ENCODE measurements at regions not wholly inside any gene's neighbourhood (a gene's known extent, or its start where the extent isn't known, plus 50 kb on each side); places are given as distances from the start of the nearest gene placed in this dataset.

DNA sequence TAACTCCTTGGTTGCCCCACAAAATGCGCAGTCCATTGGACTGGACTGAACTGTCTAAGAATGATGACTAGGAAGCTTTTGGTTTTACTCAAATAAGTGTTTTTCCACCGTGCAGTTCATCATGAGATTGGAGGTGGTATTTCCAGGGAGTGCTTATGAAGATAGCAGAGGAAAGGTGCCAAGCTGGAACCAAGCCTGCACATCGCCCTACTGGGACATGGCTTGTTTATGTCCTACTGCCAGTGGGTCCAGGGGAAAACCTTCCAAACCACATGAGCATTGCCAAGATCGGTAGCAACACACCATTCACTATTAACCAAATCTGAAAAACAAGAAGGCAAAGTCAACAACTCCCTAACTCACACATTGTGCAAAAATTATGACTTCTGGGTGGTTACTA is 54.7 kb upstream of the DSCAM start:
- Mint-ChIP-seq H3K4me1 (ENCODE audit: low read depth) (no peaks in the 10 kb centered on the region), H3K36me3 (ENCODE audit: insufficient read depth) (no peaks in the 10 kb centered on the region), H3K4me3 (no peak overlapping the region), H3K9me3 (peaks cover 7% of the 10 kb centered on the region), H3K27me3 (ENCODE audit: low read depth) (no peaks in the 10 kb centered on the region)
- DNase-seq (no peak), ATAC-seq (no peak)

DNA sequence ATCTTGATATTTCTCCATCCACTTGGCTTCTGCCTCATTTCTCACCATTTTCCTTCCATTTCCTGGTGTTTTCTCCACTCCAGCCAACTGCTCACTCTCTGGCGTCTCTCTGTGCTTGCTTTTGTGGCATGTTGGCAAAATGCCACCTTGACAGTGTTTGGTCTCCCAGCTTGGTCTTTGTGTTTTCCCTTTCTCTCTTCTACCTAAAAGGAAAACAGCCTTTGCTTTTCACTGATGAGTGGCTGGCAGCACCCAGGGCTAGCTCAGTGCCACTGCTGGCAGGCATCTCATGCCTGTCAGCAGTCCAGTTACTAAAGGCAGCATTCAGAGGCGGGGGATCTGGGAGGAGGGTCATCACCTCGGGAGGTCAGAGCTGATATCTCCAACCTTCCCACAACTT is 55.3 kb upstream of the DSCAM start:
- Mint-ChIP-seq H3K9me3 (peaks cover 4% of the 10 kb centered on the region), H3K36me3 (ENCODE audit: insufficient read depth) (no peaks in the 10 kb centered on the region), H3K4me3 (no peak overlapping the region), H3K4me1 (ENCODE audit: low read depth) (no peaks in the 10 kb centered on the region), H3K27me3 (ENCODE audit: low read depth) (no peaks in the 10 kb centered on the region)
- ATAC-seq (no peak), DNase-seq (no peak)

DNA sequence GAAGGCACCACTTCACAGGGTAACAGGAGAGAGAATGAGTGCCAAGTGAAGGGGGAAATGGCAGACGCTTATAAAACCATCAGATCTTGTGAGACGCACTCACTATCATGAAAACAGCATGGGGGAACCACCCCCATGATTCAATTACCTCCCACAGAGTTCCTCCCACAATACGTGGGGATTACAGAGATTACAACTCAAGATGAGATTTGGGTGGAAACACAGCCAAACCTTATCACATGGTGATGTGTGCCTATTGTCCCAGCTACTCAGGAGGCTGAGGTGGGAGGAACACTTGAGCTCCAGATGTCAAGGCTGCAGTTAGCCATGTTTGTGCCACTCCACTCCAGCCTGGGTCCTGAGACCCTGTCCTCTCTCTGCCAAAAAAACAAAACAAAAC is 56.0 kb upstream of the DSCAM start:
- Mint-ChIP-seq H3K9me3 (peaks cover 4% of the 10 kb centered on the region), H3K4me3 (no peak overlapping the region), H3K4me1 (ENCODE audit: low read depth) (no peaks in the 10 kb centered on the region), H3K36me3 (ENCODE audit: insufficient read depth) (no peaks in the 10 kb centered on the region), H3K27me3 (ENCODE audit: low read depth) (no peaks in the 10 kb centered on the region)
- ATAC-seq (no peak), DNase-seq (no peak)

- H3K4me3 Mint-ChIP-seq: no peak overlapping the region
- no peaks in the 10 kb centered on the region for H3K36me3 Mint-ChIP-seq (ENCODE audit: insufficient read depth)
- DNase-seq: no peak
- peaks cover 3% of the 10 kb centered on the region for H3K27me3 Mint-ChIP-seq (ENCODE audit: low read depth)
- no peaks in the 10 kb centered on the region for H3K9me3 Mint-ChIP-seq
- H3K4me1 Mint-ChIP-seq (ENCODE audit: low read depth): no peaks in the 10 kb centered on the region
- ATAC-seq: no peak
Observed at GRCh38 chr21:40905251-40905650, 58.3 kb upstream of the DSCAM start.

DNA sequence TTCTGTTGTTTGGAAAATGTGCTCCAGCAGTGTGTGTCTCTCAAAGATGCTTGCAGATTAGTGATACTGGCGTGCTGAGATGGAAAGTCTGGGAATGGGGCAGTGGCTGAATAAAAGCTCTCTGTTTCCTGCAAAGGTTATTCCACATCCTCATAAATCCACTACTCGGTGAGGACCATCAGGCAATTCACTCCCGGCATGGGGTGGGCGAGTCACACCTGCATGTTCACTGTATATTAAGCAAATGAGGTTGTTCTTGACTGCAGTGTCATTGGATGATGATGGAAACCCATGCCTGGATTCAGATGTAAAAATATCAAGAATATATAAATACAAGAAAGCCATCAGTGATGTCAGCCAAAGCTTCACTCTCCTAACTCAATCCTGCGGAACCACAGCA is 65.4 kb upstream of the DSCAM start:
- DNase-seq (no peak), ATAC-seq (no peak)
- Mint-ChIP-seq H3K27me3 (ENCODE audit: low read depth) (peaks cover 3% of the 10 kb centered on the region), H3K36me3 (ENCODE audit: insufficient read depth) (no peaks in the 10 kb centered on the region), H3K9me3 (no peaks in the 10 kb centered on the region), H3K4me3 (no peak overlapping the region), H3K4me1 (ENCODE audit: low read depth) (no peaks in the 10 kb centered on the region)

- ATAC-seq: no peak
- no peak for DNase-seq
- Mint-ChIP-seq H3K9me3 (no peaks in the 10 kb centered on the region), H3K4me1 (ENCODE audit: low read depth) (no peaks in the 10 kb centered on the region), H3K4me3 (no peak overlapping the region), H3K36me3 (ENCODE audit: insufficient read depth) (no peaks in the 10 kb centered on the region), H3K27me3 (ENCODE audit: low read depth) (no peaks in the 10 kb centered on the region)
Observed at GRCh38 chr21:40915114-40915513, 68.2 kb upstream of the DSCAM start.

DNA sequence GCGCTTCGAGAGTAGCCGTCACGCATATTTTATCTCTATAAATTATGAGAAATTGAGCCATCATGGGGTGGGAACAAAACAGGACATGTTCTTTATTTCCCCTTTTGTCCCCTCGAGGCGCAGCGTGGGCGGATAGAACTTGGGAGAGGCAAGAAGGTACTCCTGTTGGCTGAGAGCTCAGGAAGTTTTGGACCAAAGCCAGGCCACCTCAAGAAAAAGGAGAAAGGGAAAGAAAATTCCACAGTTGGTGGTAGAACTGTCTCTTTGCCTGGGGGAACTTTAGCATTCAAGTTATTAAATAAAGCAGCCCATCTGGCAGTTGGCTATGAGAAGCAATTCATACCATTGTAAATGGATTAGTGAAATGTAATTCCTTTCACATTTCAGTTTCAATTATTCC is 76.4 kb upstream of the DSCAM start:
- H3K4me1 Mint-ChIP-seq (ENCODE audit: low read depth): no peaks in the 10 kb centered on the region
- no peaks in the 10 kb centered on the region for H3K27me3 Mint-ChIP-seq (ENCODE audit: low read depth)
- no peak overlapping the region for H3K4me3 Mint-ChIP-seq
- peaks cover 7% of the 10 kb centered on the region for H3K9me3 Mint-ChIP-seq
- no peak for DNase-seq
- no peaks in the 10 kb centered on the region for H3K36me3 Mint-ChIP-seq (ENCODE audit: insufficient read depth)
- ATAC-seq: no peak

DNA sequence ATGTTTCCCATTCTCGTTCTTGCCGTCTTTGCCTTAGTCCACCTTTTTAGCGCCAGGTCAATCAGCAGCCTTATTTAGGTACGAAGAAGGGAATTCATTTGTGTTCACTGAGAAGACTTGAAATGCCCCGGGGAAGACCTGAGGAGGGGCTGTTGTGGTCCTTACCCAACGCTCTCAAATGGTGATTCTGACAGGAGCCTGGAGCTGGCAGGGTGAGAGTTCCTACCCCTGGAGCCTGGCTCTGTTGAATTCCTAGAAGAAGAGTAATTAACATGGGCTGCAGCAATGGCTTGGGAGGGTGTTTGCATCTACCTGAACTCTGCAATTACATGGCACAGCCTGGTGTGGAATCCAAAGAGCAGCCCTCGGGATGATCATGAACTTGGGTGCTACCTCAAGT is 76.9 kb upstream of the DSCAM start:
- no peaks in the 10 kb centered on the region for H3K4me1 Mint-ChIP-seq (ENCODE audit: low read depth)
- H3K27me3 Mint-ChIP-seq (ENCODE audit: low read depth): no peaks in the 10 kb centered on the region
- no peak overlapping the region for H3K4me3 Mint-ChIP-seq
- no peak for DNase-seq
- ATAC-seq: no peak
- peaks cover 9% of the 10 kb centered on the region for H3K9me3 Mint-ChIP-seq
- H3K36me3 Mint-ChIP-seq (ENCODE audit: insufficient read depth): no peaks in the 10 kb centered on the region

DNA sequence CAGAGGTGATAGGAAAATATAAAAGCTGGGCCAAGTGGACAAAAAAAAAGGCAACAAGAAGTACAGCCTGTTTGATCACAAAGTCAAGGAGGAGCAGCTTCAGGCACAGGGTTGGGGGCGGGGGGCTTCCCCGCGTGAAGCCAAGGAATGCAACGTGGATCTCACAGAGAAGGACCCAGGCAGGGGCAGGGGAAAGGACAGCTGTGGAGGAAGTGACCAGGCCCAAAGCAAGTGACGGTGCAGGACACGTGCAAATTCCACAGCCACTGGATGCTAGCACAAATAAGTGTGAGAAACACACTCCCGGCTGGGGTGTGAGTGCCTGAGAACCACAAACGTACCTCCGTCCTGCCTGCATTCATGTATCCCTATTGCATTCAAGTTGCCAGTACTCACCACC is 77.7 kb upstream of the DSCAM start:
- Mint-ChIP-seq H3K9me3 (peaks cover 12% of the 10 kb centered on the region), H3K4me3 (no peak overlapping the region), H3K4me1 (ENCODE audit: low read depth) (no peaks in the 10 kb centered on the region), H3K27me3 (ENCODE audit: low read depth) (no peaks in the 10 kb centered on the region), H3K36me3 (ENCODE audit: insufficient read depth) (no peaks in the 10 kb centered on the region)
- no peak for DNase-seq
- ATAC-seq: no peak

DNA sequence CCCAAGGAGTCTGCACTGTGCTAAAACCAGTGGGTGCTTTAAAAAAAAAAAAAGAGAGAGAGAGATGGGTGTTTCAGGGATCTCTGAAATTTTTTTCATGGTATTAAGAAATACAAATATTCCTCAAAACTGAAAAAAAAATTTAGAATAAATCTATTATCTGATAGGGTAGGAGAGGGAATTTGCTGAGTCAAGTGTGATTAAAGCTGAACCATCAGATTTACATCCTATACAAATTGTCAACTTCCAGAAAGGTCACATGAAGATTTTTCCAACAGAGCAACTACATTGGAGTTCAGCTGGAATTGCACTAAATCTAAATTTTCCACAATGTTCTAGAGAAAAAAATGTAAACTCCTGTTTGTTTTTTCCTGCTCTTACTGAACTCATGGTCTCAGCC is 79.3 kb upstream of the DSCAM start:
- no peak overlapping the region for H3K4me3 Mint-ChIP-seq

GRCh38 chr21:40929833-40930232 is 82.9 kb upstream of the DSCAM start:
- Mint-ChIP-seq H3K36me3 (ENCODE audit: insufficient read depth) (no peaks in the 10 kb centered on the region), H3K27me3 (ENCODE audit: low read depth) (peaks cover 4% of the 10 kb centered on the region), H3K9me3 (peaks cover 20% of the 10 kb centered on the region), H3K4me3 (no peak overlapping the region), H3K4me1 (ENCODE audit: low read depth) (no peaks in the 10 kb centered on the region)
- DNase-seq: no peak
- no peak for ATAC-seq

More for the DNA sequence above, 79.3 kb upstream of the DSCAM start:
- H3K9me3 Mint-ChIP-seq: peaks cover 16% of the 10 kb centered on the region
- no peaks in the 10 kb centered on the region for H3K4me1 Mint-ChIP-seq (ENCODE audit: low read depth)
- DNase-seq (no peak), ATAC-seq (no peak)
- no peaks in the 10 kb centered on the region for H3K27me3 Mint-ChIP-seq (ENCODE audit: low read depth)
- no peaks in the 10 kb centered on the region for H3K36me3 Mint-ChIP-seq (ENCODE audit: insufficient read depth)

DNA sequence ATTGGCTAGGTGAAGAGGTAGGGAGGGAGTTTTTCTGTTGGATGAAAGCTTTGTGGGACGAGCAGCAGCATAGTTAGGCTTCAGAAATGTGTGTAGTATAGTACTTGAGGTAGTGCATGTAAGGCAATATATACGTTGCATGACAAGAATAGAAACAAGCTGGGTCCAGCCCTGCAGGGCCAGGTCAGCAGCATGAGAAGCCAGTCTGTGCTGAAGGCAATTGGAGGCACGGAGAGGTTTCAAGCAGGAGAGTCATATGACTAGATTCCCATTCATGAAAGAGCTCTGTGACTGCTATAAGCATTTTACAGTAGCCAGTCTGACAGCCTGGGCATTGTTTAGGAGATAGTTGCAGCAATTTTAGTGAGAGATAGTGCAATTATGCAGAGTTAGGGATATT is 84.2 kb upstream of the DSCAM start:
- DNase-seq: no peak
- ATAC-seq: no peak
- Mint-ChIP-seq H3K4me1 (ENCODE audit: low read depth) (no peaks in the 10 kb centered on the region), H3K4me3 (no peak overlapping the region), H3K9me3 (peaks cover 20% of the 10 kb centered on the region), H3K27me3 (ENCODE audit: low read depth) (peaks cover 4% of the 10 kb centered on the region), H3K36me3 (ENCODE audit: insufficient read depth) (no peaks in the 10 kb centered on the region)

DNA sequence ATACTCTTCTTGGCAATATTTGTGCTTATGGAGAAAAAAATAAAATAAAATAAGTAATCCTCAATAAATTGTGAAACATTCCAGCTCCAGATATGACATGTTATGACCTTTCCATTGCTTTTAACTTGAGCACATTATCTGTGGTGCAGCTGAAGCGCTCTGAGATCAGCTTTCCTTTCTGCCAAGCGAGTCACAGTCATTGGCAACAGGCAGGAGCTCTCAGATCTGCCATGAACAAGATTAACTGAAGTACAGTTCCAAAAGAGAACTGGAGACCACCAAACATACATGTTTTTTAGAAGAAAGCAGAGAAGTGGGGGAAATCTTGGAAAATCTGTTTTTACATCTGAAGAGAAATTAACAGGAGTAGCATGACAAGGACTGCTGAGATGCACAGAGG is 89.2 kb upstream of the DSCAM start:
- no peak overlapping the region for H3K4me3 Mint-ChIP-seq
- no peak for DNase-seq
- no peaks in the 10 kb centered on the region for H3K4me1 Mint-ChIP-seq (ENCODE audit: low read depth)
- ATAC-seq: no peak
- no peaks in the 10 kb centered on the region for H3K36me3 Mint-ChIP-seq (ENCODE audit: insufficient read depth)
- H3K27me3 Mint-ChIP-seq (ENCODE audit: low read depth): peaks cover 5% of the 10 kb centered on the region
- peaks cover 4% of the 10 kb centered on the region for H3K9me3 Mint-ChIP-seq

DNA sequence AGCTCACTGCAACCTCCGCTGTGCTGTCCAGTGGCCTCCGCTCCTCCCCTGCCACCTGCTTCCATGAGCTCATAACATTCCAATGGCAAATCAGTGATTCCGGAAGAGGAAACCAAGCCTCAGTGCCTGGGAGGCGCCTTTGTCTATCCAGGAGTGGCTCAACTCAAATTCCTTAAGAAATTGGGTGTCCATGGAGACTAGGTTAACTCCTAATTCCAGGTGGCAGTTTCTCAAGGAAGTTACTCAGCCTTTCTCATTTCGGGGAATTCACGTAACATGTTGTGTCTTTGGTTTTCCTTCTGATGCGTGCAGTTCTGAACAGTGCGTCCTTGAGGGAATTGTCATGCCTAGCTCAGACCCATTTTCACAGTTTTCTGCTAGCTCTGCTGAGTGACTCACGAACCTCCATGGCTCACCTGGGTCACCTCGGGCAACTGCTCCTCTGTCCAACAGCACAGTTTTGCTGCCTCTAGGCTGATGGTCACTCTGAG is 89.9 kb upstream of the DSCAM start:
- H3K9me3 Mint-ChIP-seq: no peaks in the 10 kb centered on the region
- no peak for DNase-seq
- no peak overlapping the region for H3K4me3 Mint-ChIP-seq
- no peaks in the 10 kb centered on the region for H3K4me1 Mint-ChIP-seq (ENCODE audit: low read depth)
- ATAC-seq: no peak
- H3K36me3 Mint-ChIP-seq (ENCODE audit: insufficient read depth): no peaks in the 10 kb centered on the region
- peaks cover 5% of the 10 kb centered on the region for H3K27me3 Mint-ChIP-seq (ENCODE audit: low read depth)

- no peaks in the 10 kb centered on the region for H3K4me1 Mint-ChIP-seq (ENCODE audit: low read depth)
- H3K36me3 Mint-ChIP-seq (ENCODE audit: insufficient read depth): no peaks in the 10 kb centered on the region
- H3K27me3 Mint-ChIP-seq (ENCODE audit: low read depth): peaks cover 5% of the 10 kb centered on the region
- no peaks in the 10 kb centered on the region for H3K9me3 Mint-ChIP-seq
- ATAC-seq (no peak), DNase-seq (no peak)
- H3K4me3 Mint-ChIP-seq: no peak overlapping the region
Observed at GRCh38 chr21:40938078-40938477, 91.1 kb upstream of the DSCAM start.

DNA sequence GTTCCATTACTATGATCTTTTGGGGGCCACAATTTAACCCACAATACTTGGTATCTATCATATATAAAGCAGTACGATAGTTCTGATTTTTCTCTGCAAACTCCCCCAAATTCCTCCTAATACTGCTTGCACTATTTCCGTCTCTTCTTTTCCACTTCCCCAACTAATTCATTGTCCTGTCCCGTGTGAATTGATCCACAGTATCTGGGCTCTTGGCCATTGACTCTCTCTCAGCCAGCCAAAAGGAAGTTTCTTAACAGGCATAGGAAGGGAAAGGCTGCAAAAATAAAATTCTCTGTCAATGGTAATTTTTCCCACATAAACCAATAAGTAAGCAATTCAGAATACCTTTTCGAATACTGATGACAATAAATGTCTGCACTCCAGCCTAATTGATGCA is 91.7 kb upstream of the DSCAM start:
- peaks cover 5% of the 10 kb centered on the region for H3K27me3 Mint-ChIP-seq (ENCODE audit: low read depth)
- DNase-seq: no peak
- no peak overlapping the region for H3K4me3 Mint-ChIP-seq
- no peaks in the 10 kb centered on the region for H3K4me1 Mint-ChIP-seq (ENCODE audit: low read depth)
- H3K9me3 Mint-ChIP-seq: peaks cover 3% of the 10 kb centered on the region
- ATAC-seq: no peak
- no peaks in the 10 kb centered on the region for H3K36me3 Mint-ChIP-seq (ENCODE audit: insufficient read depth)

Data from activated T-cell treated with anti-CD3 and anti-CD28 coated beads, Interleukin-2, amount 50 U/mL, for 4 hours (primary cell).